Testis (tissue), 2 donors: ENCODE measurements at regions not wholly inside any gene's neighbourhood (a gene's known extent, or its start where the extent isn't known, plus 50 kb on each side); places are given as distances from the start of the nearest gene placed in this dataset.
"Not testable (repeated sequence)": the region's sequence is repeated elsewhere in the genome, so short reads cannot be mapped to it uniquely, and the experiment has no call there.

Experiments used
- DNase-seq: peaks from one replicate; pipeline ENCODE4 v3.0.0-alpha.2; 2019
- H3K27ac ChIP-seq, 2 donors: fragments of 200-600 bp; sonication (generic); one replicate each; pipeline ENCODE4 v1.5.1; 2019
- H3K27me3 ChIP-seq: fragments of 200-600 bp; sonication (generic); one replicate; pipeline ENCODE4 v1.5.1; 2019
- H3K36me3 ChIP-seq: fragments of 200-600 bp; sonication (generic); one replicate; pipeline ENCODE4 v1.5.1; 2017; ENCODE audit warnings: low read depth; ENCODE audit errors: missing control alignments
- H3K4me1 ChIP-seq: fragments of 200-600 bp; sonication (generic); one replicate; pipeline ENCODE4 v1.5.1; 2019
- H3K4me3 ChIP-seq, 2 donors: fragments of 200-600 bp; sonication (generic); one replicate each; pipeline ENCODE4 v1.5.1; 2017 to 2019
- H3K9me3 ChIP-seq: fragments of 200-600 bp; sonication (generic); one replicate; pipeline ENCODE4 v1.5.1; 2017
- POLR2A ChIP-seq: fragments of 450-650 bp; IDR thresholded peaks from one replicate; pipeline ENCODE4 v1.6.1; 2017; ENCODE audit warnings: antibody characterized with exemption, mild to moderate bottlenecking, moderate library complexity
- WGBS, 2 donors: methylation state at CpG; one replicate each; pipeline ENCODE4 v1.1.5; 2018; 5-methylcytosine and 5-hydroxymethylcytosine counted together
- intact Hi-C: fragments of 100-400 bp; cut with DNase I; formaldehyde crosslinking; loops from one replicate; pipeline ENCODE4 v1.15.1; 2023; ENCODE audit warnings: low total_unique reads
- TF ChIP-seq, protein P1 (sequence below), 3 experiments: fragments of 450-650 bp in 2 of 3; fragments of 200-600 bp in 1 of 3; sonication (generic) in 1 of 3; IDR thresholded peaks; one replicate each; pipeline ENCODE4 v1.5.1; 2016 to 2019; ENCODE audit warnings: antibody characterized with exemption in 3 of 3, mild to moderate bottlenecking in 2 of 3, moderate library complexity in 1 of 3

DNA sequence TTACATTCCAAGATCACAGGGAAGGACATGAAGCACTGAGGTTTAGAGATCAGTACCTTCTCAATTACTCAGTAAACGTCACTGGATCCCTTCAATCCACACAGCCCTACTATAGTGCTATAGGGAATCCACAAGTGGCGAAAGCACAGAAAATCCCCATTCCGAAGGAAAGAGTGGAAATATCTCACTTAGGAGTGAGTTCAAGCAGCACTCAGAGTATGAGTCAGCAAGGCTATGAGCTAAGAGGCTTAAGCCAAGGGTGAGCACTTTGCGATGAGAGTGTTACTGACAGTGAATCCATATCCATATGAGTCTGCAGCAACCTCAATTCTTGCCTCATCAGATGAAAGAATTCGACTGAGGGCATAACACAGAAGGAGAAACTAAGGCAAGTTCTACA, 165.1 kb downstream of the VSIG4 start:
- 68 to 80% methylated on average over 4 to 5 of the region's 5 CpGs for WGBS, 2 donors
- Histone ChIP-seq H3K36me3 (no peaks in the 10 kb centered on the region), H3K4me1 (no peaks in the 10 kb centered on the region), H3K4me3 (no peak overlapping the region), H3K27ac (no peak overlapping the region), H3K9me3 (no peaks in the 10 kb centered on the region), H3K27me3 (no peaks in the 10 kb centered on the region)
- DNase-seq, result no peak
- no peak for TF ChIP-seq POLR2A
- TF ChIP-seq, protein P1, sequence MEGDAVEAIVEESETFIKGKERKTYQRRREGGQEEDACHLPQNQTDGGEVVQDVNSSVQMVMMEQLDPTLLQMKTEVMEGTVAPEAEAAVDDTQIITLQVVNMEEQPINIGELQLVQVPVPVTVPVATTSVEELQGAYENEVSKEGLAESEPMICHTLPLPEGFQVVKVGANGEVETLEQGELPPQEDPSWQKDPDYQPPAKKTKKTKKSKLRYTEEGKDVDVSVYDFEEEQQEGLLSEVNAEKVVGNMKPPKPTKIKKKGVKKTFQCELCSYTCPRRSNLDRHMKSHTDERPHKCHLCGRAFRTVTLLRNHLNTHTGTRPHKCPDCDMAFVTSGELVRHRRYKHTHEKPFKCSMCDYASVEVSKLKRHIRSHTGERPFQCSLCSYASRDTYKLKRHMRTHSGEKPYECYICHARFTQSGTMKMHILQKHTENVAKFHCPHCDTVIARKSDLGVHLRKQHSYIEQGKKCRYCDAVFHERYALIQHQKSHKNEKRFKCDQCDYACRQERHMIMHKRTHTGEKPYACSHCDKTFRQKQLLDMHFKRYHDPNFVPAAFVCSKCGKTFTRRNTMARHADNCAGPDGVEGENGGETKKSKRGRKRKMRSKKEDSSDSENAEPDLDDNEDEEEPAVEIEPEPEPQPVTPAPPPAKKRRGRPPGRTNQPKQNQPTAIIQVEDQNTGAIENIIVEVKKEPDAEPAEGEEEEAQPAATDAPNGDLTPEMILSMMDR (IDR thresholded peaks at IDR 0.05), result no peak
- intact Hi-C loops, result no loop called here

DNA sequence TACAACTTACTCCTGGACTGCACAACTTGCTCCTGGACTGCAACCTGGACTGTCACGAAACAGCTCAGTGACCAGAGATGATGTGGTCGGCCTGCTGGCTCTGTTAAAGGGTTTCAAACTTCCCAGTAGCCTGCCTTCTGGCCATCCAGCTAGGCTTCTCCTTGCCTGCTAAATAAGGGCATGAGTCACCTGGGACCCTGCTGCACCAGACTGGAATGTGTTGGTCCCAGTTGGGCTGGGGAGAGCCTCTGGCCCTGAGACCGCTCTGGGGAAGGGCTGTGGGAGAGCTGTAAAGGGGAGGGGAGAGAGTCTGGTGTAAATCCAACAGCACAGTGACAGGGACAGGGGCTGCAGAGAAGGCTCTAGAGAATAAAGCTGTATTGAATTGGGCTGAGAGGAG, 165.8 kb downstream of the VSIG4 start:
- Histone ChIP-seq H3K27me3 (no peaks in the 10 kb centered on the region), H3K27ac (no peak overlapping the region), H3K9me3 (no peaks in the 10 kb centered on the region), H3K4me1 (no peaks in the 10 kb centered on the region), H3K36me3 (no peaks in the 10 kb centered on the region), H3K4me3 (no peak overlapping the region)
- 60 to 83% methylated on average over 1 of the region's 3 CpGs for WGBS, 2 donors
- TF ChIP-seq, protein P1 (IDR thresholded peaks at IDR 0.05), result no peak
- no peak for TF ChIP-seq POLR2A
- intact Hi-C loops, result no loop called here
- DNase-seq, result no peak

DNA sequence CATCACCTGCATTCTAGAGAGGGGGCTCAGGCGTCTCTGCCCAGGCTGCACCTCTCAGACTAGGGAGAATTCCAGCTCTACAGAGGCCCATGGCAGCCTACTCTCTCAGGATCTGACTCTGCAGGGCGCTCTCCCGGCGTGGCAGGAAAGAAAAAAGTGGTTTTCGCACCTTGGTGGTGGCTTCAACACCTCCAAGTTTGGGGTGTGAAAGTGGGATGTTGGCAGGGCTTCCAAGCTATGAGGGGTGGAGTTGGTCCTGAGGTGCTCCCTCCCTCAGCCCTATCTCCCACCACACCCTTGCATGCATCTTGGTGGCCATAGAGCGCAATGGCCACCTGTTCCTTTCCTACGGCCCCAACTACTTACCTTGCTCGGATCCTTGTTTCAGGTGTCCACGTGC, 166.5 kb downstream of the VSIG4 start:
- intact Hi-C loops, result no loop called here
- DNase-seq, result no peak
- H3K4me3 ChIP-seq, result no peak overlapping the region
- no peaks in the 10 kb centered on the region for H3K36me3 ChIP-seq
- H3K27me3 ChIP-seq, result no peaks in the 10 kb centered on the region
- TF ChIP-seq, protein P1 (IDR thresholded peaks at IDR 0.05), result no peak
- TF ChIP-seq POLR2A, result no peak
- WGBS, 2 donors, result 61% methylated on average over 9 of the region's 9 CpGs; no CpG with 5 or more reads in 1 of the 2 donors
- H3K27ac ChIP-seq, result no peak overlapping the region
- H3K9me3 ChIP-seq, result no peaks in the 10 kb centered on the region
- H3K4me1 ChIP-seq, result no peaks in the 10 kb centered on the region

DNA sequence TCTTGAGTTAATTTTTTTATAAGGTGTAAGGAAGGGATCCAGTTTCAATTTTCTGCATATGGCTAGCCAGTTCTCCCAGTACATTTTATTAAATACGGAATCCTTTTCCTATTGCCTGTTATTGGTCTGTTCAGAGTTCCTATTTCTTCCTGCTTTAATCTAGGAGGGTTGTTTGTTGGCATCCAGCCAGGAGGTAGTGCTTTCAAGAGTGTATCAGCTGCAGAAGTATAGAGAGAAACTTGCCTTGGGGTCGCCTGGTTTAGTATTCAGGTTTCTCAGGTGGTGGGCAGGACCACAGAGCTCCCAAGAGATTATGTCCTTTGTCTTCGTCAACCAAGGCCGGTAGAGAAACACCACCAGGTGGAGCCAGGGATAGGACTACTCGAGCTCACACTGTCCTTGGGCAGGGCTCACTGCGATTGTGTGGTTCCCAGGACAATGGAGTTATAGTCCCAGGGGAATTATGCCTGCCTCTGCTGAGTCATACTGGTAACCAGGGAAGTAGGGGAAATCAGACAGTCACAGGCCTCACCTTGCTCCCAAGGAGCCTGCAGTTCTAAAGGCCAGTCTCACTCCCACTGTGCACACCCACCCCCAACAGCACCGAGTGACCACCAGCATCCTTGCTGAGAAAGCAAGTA, 168.1 kb downstream of the VSIG4 start:
- H3K36me3 ChIP-seq, result no peaks in the 10 kb centered on the region
- H3K27ac ChIP-seq, result no peak overlapping the region
- peak; percentile 15 for DNase-seq
- H3K4me3 ChIP-seq, result no peak overlapping the region
- 43 to 89% methylated on average over 2 to 6 of the region's 7 CpGs for WGBS, 2 donors
- H3K4me1 ChIP-seq, result no peaks in the 10 kb centered on the region
- no peaks in the 10 kb centered on the region for H3K9me3 ChIP-seq
- no peaks in the 10 kb centered on the region for H3K27me3 ChIP-seq
- intact Hi-C loops, result no loop called here
- TF ChIP-seq, protein P1 (IDR thresholded peaks at IDR 0.05), result no peak
- no peak for TF ChIP-seq POLR2A

DNA sequence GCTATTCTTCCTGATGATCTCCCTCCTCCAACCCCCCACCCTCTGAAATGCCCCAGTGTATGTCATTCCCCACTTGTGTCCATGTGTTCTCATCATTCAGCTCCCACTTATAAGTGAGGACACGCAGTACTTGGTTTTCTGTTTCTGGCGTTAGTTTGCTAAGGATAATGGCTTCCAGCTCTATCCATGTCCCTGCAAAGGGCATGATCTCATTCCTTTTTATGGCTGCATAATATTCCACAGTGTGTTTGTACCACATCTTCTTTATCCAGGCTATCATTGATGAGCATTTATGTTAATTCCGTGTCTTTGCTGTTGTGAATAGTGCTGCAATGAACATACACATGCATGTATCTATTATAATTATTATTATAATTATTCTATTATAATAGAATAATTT, 169.3 kb downstream of the VSIG4 start:
- H3K9me3 ChIP-seq, H3K27me3 ChIP-seq, H3K27ac ChIP-seq, H3K36me3 ChIP-seq, intact Hi-C loops, H3K4me1 ChIP-seq, H3K4me3 ChIP-seq, DNase-seq: not testable (repeated sequence)
- 74 to 86% methylated on average over 3 of the region's 3 CpGs for WGBS, 2 donors
